PC-9 (cell line): ENCODE measurements at regions not wholly inside any gene's neighbourhood (a gene's known extent, or its start where the extent isn't known, plus 50 kb on each side); places are given as distances from the start of the nearest gene placed in this dataset.

ENCODE experiments used
- BruUV-seq: library from RNA; stranded (reverse); fragments of 400-500 nt; replicated peaks from 2 replicates; lab custom pipeline; 2021; lab: Mats Ljungman, UMichigan
- CTCF ChIA-PET: fragments of 300-600 bp; sonication (Branson Sonifier 250); formaldehyde crosslinking; loops from one replicate; lab custom pipeline; 2022; ENCODE audit warnings: antibody characterized with exemption; lab: Charles Lee
- POLR2A ChIA-PET: fragments of 300-600 bp; sonication (Branson Sonifier 250); formaldehyde crosslinking; loops from one replicate; lab custom pipeline; 2022; ENCODE audit warnings: antibody characterized with exemption; ENCODE audit not compliant: unreplicated experiment; lab: Charles Lee
- DNase-seq, 2 experiments: peaks; one replicate each; pipeline versions ENCODE4 v3.0.0 to v3.0.0-alpha.2; 2015 to 2022; ENCODE audit warnings: mixed read lengths in 1 of 2
- H2AFZ ChIP-seq: fragments of 200-600 bp; sonication (generic); 2 replicates; pipeline ENCODE4 v1.8.1; 2017; ENCODE audit warnings: antibody characterized with exemption
- H3F3A ChIP-seq: fragments of 200-600 bp; sonication (generic); 2 replicates; pipeline ENCODE4 v1.8.1; 2017; ENCODE audit warnings: antibody characterized with exemption, mild to moderate bottlenecking, low read depth; ENCODE audit not compliant: insufficient read depth
- H3K27ac ChIP-seq: fragments of 200-600 bp; sonication (generic); 2 replicates; pipeline ENCODE4 v1.6.1; 2016; ENCODE audit warnings: mixed run types
- H3K27me3 ChIP-seq: fragments of 200-600 bp; sonication (generic); 2 replicates; pipeline ENCODE4 v1.6.1; 2016; ENCODE audit warnings: low read depth, mixed run types; ENCODE audit not compliant: insufficient read depth
- H3K36me3 ChIP-seq: fragments of 200-600 bp; sonication (generic); 2 replicates; pipeline ENCODE4 v1.6.1; 2016; ENCODE audit warnings: low read depth, mixed run types
- H3K4me1 ChIP-seq: fragments of 200-600 bp; sonication (generic); replicated peaks from 2 replicates; pipeline ENCODE4 v1.6.1; 2016; ENCODE audit warnings: mixed run types; ENCODE audit not compliant: insufficient read depth
- H3K4me2 ChIP-seq: fragments of 200-600 bp; sonication (generic); 2 replicates; pipeline ENCODE4 v1.6.1; 2017; ENCODE audit warnings: mixed run types
- H3K4me3 ChIP-seq: fragments of 200-600 bp; sonication (generic); 2 replicates; pipeline ENCODE4 v1.6.1; 2016; ENCODE audit warnings: mixed run types
- H3K79me2 ChIP-seq: fragments of 200-600 bp; sonication (generic); 2 replicates; pipeline ENCODE4 v1.6.1; 2017; ENCODE audit warnings: low read depth, mixed run types
- H3K9me2 ChIP-seq: fragments of 200-600 bp; sonication (generic); 2 replicates; pipeline ENCODE4 v1.8.1; 2017; ENCODE audit warnings: mild to moderate bottlenecking; ENCODE audit not compliant: insufficient read depth
- H3K9me3 ChIP-seq: fragments of 200-600 bp; sonication (generic); 2 replicates; pipeline ENCODE4 v1.8.1; 2016; ENCODE audit warnings: low read depth; ENCODE audit not compliant: insufficient read depth
- H4K20me1 ChIP-seq: fragments of 200-600 bp; sonication (generic); 2 replicates; pipeline ENCODE4 v1.8.1; 2017; ENCODE audit not compliant: insufficient read depth
- EZH2 ChIP-seq: fragments of 200-600 bp; sonication (generic); IDR thresholded peaks from 2 replicates; pipeline ENCODE4 v1.8.0; 2017; ENCODE audit warnings: antibody characterized with exemption, low read depth
- intact Hi-C: fragments of 100-400 bp; cut with micrococcal nuclease; formaldehyde crosslinking; loops from one replicate; pipeline ENCODE4 v1.10.0; 2022; ENCODE audit not compliant: unreplicated experiment
- TF ChIP-seq, protein P1 (sequence below): fragments of 200-600 bp; sonication (generic); conservative IDR thresholded peaks from 2 replicates; pipeline ENCODE4 v1.6.1; 2017; ENCODE audit warnings: mixed run types, antibody characterized with exemption, mild to moderate bottlenecking, moderate library complexity

GRCh38 chr6:144447472-144447871 is 162.3 kb downstream of the UTRN start:
- CTCF ChIA-PET = no interaction called here

DNA sequence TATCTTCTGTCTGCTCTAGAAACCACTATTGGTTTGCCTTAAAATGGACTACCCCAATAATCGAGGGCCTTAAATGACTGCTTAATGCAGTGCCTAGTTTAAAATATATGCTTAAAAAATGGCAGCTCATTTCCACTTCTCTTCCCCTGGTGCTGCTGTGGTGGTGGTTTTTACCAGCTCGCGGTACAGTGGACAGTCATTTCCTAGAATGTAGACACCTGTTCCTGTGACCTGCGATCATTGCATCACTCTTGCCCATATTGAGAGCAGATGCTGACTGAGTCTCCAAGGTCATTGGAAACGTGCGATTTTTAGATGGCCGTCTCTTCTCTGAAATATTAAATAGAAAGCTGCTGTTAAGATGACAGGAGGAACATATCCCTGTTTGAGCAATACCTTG is 164.1 kb downstream of the UTRN start:
- H3K27me3 ChIP-seq = no peaks in the 10 kb centered on the region
- ChIA-PET CTCF (no interaction called here), POLR2A (interaction anchor here (0.6 kb wide), 1 partner anchor 47 kb away, joined by 3 read pairs; no protein-coding TSS in a partner anchor)
- H3K9me2 ChIP-seq = no peaks in the 10 kb centered on the region
- no peaks in the 10 kb centered on the region for H3K79me2 ChIP-seq
- H4K20me1 ChIP-seq = no peaks in the 10 kb centered on the region
- intact Hi-C loops = no loop called here
- H2AFZ ChIP-seq = no peak overlapping the region
- no peaks in the 10 kb centered on the region for H3K4me1 ChIP-seq
- no peak overlapping the region for H3K4me3 ChIP-seq
- no peak overlapping the region for H3K4me2 ChIP-seq
- H3K9me3 ChIP-seq = no peaks in the 10 kb centered on the region
- no peaks in the 10 kb centered on the region for H3F3A ChIP-seq
- TF ChIP-seq, protein P1, sequence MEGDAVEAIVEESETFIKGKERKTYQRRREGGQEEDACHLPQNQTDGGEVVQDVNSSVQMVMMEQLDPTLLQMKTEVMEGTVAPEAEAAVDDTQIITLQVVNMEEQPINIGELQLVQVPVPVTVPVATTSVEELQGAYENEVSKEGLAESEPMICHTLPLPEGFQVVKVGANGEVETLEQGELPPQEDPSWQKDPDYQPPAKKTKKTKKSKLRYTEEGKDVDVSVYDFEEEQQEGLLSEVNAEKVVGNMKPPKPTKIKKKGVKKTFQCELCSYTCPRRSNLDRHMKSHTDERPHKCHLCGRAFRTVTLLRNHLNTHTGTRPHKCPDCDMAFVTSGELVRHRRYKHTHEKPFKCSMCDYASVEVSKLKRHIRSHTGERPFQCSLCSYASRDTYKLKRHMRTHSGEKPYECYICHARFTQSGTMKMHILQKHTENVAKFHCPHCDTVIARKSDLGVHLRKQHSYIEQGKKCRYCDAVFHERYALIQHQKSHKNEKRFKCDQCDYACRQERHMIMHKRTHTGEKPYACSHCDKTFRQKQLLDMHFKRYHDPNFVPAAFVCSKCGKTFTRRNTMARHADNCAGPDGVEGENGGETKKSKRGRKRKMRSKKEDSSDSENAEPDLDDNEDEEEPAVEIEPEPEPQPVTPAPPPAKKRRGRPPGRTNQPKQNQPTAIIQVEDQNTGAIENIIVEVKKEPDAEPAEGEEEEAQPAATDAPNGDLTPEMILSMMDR = no peak
- TF ChIP-seq EZH2 = no peak
- H3K27ac ChIP-seq = no peak overlapping the region
- no peak for DNase-seq
- no TSS peak for BruUV-seq
- H3K36me3 ChIP-seq = 0 out of 2 replicates have a peak, but pooled peaks cover 10% of the 10 kb centered on the region

More at GRCh38 chr6:144447472-144447871, 162.3 kb downstream of the UTRN start:
- H2AFZ ChIP-seq = no peak overlapping the region
- no peak overlapping the region for H3K27ac ChIP-seq
- TF ChIP-seq, protein P1 = no peak
- TF ChIP-seq EZH2 = no peak
- H3K4me3 ChIP-seq = no peak overlapping the region
- intact Hi-C loops = no loop called here
- DNase-seq = no peak
- no TSS peak for BruUV-seq
- H3K4me2 ChIP-seq = no peak overlapping the region
- no peaks in the 10 kb centered on the region for H3K9me2 ChIP-seq
- no peaks in the 10 kb centered on the region for H3K4me1 ChIP-seq
- H4K20me1 ChIP-seq = no peaks in the 10 kb centered on the region
- 0 out of 2 replicates have a peak, but pooled peaks cover 16% of the 10 kb centered on the region for H3K36me3 ChIP-seq
- H3K9me3 ChIP-seq = no peaks in the 10 kb centered on the region
- H3K79me2 ChIP-seq = no peaks in the 10 kb centered on the region
- no peaks in the 10 kb centered on the region for H3K27me3 ChIP-seq
- POLR2A ChIA-PET = no interaction called here
- no peaks in the 10 kb centered on the region for H3F3A ChIP-seq

- TF ChIP-seq EZH2 = no peak
- TF ChIP-seq, protein P1 = no peak
- no peaks in the 10 kb centered on the region for H3K9me3 ChIP-seq
- H3F3A ChIP-seq = no peaks in the 10 kb centered on the region
- no peak overlapping the region for H3K4me3 ChIP-seq
- H3K27me3 ChIP-seq = no peaks in the 10 kb centered on the region
- no peak overlapping the region for H3K27ac ChIP-seq
- H3K4me2 ChIP-seq = no peak overlapping the region
- 0 out of 2 replicates have a peak, but pooled peaks cover 10% of the 10 kb centered on the region for H3K36me3 ChIP-seq
- intact Hi-C loops = no loop called here
- H3K9me2 ChIP-seq = no peaks in the 10 kb centered on the region
- CTCF ChIA-PET = no interaction called here
- H3K4me1 ChIP-seq = no peaks in the 10 kb centered on the region
- BruUV-seq = no TSS peak
- no peak overlapping the region for H2AFZ ChIP-seq
- no peak for DNase-seq
- no peaks in the 10 kb centered on the region for H4K20me1 ChIP-seq
- H3K79me2 ChIP-seq = no peaks in the 10 kb centered on the region
- POLR2A ChIA-PET = no interaction called here
Measured at GRCh38 chr6:144449911-144450597, 164.9 kb downstream of the UTRN start.
